Urothelium cell line (cell line): ENCODE measurements at regions not wholly inside any gene's neighbourhood (a gene's known extent, or its start where the extent isn't known, plus 50 kb on each side); places are given as distances from the start of the nearest gene placed in this dataset.

Experiments used
- DNase-seq: peaks from one replicate; pipeline ENCODE4 v3.0.0; 2011; ENCODE audit warnings: low spot score, mixed read lengths
- FAIRE-seq: peaks from 2 replicates; lab custom pipeline; 2011; peaks lifted over from hg19 to GRCh38; lab: Jason Lieb, UNC

DNA sequence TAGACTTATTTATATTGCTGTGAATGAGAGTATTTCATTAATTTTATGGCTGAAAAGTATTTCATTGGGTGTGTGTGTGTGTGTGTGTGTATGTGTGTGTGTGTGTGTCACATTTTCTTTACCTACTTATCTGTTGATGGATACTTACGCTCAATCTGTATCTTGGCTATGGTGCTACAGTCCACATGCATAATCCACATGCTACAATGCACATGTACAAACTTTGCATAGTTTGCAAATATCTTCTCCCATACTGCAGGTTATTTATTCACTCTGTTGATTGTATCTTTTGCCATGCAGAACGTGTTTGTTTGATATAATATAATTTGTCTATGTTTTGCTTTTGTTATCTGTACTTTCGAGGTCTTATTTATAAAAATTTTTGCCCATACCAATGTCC is 167.8 kb downstream of the RAB28 start:
- FAIRE-seq (no peak), DNase-seq (no peak)

DNA sequence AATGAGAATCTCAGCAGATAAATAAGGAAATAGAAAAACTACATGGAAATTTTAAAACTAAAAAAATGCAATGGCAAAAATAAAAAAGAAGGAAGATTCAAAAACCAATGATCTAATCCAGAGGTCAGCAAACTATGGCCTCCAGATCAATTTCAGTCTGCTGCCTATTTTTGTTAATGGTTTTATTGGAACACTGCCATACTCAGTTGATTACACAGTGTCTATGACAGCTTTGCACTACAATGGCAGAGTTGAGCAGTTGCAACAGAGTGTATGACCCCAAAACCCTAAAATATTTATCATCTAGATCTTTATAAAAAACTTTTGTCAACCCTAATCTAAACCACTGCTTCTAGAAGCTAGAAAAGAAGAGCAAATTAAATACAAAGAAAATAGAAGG is 170.3 kb downstream of the RAB28 start:
- FAIRE-seq (no peak), DNase-seq (no peak)

DNA sequence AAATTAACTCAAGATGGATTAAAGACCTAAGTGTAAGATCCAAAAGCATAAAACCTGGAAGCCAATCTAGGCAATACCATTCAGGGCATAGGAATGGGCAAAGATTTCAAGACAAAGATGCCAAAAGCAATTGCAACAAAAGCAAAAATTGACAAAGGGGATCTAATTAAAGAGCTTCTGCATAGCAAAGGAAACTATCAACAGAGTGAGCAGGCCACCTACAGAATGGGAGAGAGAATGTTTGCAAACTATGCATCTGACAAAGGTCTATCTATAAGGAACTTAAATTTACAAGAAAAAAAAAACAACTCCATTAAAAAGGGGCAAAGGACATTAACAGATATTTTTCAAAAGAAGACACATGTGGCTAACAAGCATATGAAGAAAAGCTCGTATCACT is 171.9 kb downstream of the RAB28 start:
- DNase-seq = no peak
- FAIRE-seq = no peak

DNA sequence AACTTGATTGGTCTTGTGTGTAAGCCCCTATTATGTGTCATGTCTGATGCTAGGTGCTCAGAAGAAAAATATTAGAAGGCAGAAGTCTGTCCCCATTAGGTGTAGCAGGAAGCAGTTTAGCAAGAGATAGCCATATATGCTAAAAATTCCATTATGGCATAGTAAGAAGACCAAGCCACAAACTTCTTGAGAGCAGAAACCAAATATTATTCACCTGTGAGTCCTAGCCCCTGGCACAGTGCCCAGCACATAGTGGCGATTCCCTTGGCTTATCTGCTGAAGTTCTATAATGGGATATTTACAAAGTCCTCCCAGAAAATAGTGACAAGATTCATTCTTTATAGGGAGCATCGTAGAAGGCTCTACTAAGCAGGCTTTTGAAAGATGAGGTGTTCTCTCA is 174.4 kb downstream of the RAB28 start:
- FAIRE-seq = no peak
- DNase-seq = no peak

DNA sequence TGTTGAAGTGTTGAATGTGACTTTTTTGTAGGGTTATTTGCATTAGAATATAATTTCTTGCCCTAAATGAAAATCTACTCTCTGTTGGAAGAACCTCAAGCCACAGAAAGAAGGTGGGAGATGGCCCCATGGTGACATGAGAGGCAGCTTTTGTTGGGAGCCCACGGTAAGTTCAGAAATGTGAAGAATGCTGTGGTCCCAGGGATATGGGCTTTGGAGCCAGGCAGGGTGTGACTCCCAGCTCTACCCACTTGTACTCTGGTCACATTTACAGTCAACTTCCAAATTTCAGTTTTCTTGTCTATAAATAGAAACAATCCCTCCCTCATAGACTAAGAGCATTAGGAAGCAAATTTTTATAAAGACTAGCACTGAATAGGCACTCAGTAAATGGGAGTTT is 177.8 kb downstream of the RAB28 start:
- no peak for DNase-seq
- no peak for FAIRE-seq

DNA sequence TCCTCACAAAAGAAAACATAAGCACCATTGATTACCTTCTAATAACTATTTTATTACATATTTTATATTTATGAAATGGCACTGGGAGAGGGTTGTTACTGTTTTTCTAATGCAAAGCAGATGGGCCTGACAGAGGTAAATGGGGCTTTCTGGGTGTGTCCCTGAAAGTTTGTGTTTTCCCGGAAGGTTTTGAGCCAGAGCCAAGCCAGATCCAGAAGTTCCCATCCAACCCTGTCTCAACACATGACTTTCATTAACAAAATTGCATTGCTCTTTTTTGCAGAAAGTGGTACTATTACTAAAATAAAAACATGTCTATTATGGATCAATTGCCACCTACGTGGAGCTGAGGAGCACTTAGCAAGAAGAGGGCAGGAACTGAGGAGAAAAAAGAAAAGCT is 181.3 kb downstream of the RAB28 start:
- FAIRE-seq = no peak
- DNase-seq = no peak

DNA sequence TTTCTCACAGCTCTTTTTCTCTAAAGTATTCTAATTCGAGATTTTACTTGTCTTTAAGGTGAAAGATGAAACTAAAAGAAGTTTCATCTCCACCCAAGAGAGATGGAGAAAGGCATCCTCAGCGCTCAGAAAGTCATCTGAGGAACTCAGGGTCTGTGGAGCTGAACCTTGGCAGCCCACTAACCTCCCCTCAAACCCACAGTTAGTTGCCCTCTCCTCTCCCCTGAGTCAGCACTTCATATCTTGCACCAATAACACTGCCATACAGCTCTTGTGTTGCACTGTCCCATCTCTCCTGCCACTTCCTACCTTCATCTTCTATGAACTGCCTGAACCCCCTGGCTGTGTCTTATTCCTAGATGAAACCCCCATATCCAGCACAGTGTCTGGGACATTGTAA is 184.8 kb downstream of the RAB28 start:
- FAIRE-seq = no peak

DNA sequence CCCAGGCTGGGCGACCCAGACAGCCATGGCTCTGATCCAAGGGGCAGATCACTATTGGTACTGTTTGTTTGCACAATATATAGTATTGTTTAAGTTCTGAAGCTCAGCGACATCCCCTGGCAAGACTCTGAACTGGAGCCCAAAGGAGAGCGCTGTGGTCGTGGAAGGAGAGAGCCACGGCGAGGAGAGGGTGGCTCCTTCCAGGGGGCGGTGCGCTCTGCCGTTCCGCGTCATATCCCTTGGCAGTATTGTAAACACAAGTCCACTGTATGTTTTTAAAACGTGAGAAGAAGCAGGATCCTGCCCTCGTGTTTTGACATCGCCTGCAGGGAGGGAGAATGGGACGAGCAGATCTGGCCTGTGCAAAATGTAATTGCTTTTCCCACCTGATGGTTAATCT is 185.5 kb downstream of the RAB28 start:
- DNase-seq = no peak
- FAIRE-seq = no peak

More for the DNA sequence above, 184.8 kb downstream of the RAB28 start:
- no peak for DNase-seq

DNA sequence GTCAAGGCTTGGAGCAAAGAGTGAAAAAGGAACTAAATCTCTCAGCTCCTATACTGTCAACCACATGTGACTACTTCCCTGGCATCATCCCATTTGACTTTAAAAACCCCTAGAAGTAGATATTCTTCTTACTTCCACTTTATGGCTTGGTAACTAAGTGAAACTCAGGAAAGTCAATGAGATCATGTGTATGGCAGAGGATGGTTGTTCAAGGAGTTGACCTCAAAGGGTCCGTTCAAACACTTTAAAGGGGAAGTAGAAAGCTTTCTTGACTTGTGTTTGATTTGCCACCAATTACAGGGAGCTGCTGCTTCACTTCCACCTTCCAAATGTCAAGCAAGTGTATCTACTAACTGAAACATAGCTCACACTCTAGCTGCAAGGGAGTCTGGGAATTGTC is 187.2 kb downstream of the RAB28 start:
- no peak for FAIRE-seq
- DNase-seq = no peak

DNA sequence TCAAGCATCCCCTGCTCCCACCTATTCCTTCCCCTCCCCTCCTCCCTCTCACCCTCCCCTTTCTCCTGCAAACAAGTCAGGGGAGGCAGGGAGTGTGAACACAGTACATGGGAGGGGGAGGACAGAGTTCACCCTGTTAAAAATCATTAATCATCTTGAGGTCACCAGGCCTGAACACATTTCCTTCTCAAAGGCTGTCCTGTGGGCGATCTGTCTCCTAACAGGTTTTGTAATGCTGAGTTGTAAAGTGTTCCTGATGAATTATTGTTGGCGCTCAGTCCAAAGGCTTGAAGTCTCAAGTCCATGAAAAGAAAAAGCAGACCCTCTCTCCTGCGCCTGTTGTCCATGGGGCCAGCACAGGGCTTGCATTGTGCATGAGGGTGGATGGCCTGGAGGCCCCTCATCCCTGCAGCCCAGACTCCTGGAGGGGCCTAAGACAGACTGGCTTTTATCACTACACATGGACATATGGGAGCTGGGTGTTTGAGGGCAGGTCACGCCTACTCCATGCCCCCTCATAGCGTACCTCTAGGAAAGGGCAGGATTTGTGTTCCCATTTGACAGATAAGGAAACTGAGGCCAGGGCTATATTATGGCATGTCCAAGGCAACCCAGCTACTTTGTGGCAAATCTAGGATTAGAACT is 189.1 kb downstream of the RAB28 start:
- no peak for DNase-seq
- no peak for FAIRE-seq

DNA sequence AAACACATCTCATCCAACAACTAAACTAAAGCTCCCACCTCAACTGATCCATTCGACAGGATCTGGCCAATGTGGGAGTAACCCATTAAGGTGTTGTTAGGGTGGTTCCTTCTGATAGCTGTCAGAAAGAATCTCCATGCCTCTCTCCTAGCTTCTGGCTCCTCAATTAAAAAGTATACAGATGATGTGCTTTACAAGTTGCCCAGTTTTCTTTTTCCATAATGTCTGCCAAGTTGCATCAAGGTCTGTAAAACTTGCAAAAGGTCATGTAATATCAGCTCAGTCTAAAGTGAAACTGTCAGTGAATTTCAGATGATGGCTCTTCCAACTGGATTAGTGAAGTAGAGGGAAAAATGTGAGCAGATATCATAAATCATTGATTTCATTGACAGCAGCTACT is 191.8 kb downstream of the RAB28 start:
- FAIRE-seq (no peak), DNase-seq (no peak)

DNA sequence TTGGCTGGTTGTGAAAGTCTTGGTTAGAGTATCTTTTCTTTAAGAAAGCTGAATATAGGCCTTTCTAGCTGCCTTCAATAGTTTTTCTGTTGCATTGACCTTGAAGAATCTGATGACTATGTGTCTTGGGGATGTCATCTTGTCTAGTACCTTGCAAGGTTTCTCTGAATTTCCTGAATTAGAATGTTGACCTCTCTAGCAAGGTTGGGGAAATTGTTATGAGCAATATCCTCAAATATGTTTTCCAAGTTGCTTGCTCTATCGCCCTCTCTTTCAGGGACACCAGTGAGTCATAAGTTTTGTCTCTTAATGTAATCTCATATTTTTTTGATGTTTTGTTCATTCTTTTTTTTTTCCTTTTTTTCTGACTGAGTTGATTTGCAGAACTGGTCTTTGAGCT is 194.7 kb downstream of the RAB28 start:
- DNase-seq = no peak
- FAIRE-seq = no peak

DNA sequence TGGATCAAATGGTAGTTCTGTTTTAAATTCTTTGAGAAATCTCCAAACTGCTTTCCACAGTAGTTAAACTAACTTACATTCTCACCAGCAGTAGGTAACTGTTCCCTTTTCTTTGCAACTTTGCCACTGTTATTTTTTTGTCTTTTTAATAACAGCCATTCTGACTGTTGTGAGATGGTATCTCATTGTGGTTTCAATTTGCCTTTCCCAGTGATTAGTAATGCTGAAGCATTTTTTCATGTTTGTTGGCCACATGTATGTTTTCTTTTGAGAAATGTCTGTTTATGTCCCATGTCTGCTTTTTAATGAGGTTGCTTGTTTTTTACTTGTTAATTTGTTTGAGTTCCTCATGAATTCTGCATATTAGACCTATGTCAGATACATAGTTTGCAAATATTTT is 198.8 kb downstream of the RAB28 start:
- DNase-seq (no peak), FAIRE-seq (no peak)

DNA sequence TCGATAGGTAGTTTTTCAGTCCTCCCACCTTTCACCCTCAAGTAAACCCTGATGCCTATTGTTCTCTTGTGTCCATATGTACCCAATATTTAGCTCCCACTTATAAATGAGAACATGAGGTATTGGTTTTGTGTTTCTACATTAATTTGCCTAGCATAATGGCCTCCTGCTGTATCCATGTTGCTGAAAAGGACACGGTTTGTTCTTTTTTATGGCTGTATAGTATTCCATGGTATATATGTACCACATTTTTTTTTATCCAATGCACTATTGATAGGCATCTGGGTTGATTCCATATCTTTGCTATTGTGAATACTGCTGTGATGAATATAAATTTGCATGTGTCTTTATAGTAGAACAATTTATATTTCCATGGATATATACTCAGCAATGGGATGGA is 199.2 kb downstream of the RAB28 start:
- no peak for DNase-seq

DNA sequence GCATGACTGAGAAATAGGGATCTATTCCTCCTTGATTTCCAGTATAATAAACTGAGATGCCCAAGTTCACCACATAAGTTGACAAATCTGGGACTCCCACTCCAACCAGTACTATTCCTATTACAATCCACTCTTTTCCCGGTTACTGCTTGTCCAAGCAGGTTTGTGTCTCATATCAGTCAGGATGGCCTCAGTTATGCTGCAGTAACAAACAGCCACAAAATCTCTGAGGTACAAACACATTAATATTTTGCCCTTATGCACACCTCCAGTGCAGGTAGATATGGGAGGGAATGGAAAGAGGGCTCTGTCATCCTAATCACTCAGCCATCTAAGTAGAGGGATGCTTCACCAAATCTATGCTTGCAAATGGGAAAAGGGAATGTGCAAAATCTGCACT is 207.8 kb downstream of the RAB28 start:
- FAIRE-seq = no peak
- no peak for DNase-seq

More for the DNA sequence above, 199.2 kb downstream of the RAB28 start:
- no peak for FAIRE-seq

DNA sequence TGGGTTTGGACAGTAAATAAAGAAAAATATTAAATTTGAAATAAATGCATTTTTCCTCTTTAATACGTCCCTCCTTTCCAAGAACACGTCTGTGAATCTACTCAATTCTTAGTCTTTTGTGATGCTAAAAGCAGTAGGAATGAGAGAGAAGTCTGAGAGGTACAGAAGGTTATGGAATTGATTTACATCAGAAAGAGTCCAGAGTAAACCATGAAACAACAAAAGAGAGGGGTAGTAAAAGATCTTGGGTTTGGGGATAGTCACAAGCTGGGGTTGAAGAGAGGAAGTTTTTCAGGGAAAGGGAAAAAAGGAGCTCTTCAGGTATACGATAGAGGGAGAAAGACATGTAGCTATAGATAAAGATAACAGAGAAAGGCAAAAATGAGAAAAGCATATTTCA is 215.4 kb downstream of the RAB28 start:
- DNase-seq = no peak
- no peak for FAIRE-seq

DNA sequence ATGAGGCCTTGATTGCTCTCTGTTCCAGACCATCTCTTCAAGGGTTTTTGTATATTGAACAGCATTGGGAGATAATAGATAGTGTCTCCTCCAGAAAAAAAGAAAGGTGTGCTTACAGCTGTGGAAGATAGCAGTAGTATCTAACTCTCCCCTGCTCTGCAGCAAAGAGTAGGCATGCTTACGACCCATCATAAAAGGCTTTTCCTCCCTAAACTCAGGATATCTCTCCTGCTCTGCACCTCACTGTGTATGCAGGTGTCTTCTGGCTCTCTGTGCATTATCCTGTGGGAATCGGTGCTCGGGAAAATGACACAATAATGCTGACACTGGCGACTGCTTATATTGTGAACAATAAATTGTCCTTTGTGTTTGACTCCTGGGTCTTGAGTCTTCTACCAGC is 216.0 kb downstream of the RAB28 start:
- DNase-seq (no peak), FAIRE-seq (no peak)

DNA sequence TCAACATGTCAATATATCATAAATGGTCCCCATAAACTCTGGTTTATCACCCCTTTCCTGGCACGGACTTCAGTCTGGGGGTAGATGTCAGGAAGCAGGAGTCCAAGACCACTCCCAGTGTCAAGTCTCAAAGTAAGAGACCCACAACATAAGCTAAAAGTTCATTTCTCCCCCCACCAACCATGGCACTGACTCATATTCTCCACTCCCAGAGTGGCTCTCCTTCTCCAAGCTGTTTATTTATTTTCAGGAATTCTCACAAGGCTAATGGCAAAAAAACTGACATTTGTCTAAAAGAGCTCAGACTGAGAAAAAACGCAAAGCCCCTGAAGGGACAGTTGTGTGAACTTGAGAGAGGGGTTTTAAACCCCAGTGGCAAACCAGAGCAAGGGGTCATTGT is 217.0 kb downstream of the RAB28 start:
- DNase-seq = no peak
- no peak for FAIRE-seq

DNA sequence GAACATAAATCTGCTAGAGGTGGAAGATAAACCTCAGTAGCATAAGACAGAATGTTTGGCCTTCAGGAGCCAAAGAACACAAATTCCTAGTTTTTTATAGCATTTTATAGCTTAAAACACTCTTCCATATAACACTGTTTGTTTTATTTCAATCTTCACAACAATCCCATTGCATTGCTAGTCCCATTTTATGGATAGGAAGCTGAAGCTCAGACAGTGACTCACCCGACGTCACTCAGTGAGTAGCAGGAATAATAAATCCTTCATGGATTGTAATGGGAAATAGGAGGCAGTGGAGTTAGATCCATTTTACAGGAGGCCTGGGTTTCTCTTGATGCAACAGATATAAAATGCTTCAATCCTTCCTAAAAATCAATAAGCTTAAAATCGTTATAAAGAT is 217.5 kb downstream of the RAB28 start:
- no peak for FAIRE-seq
- no peak for DNase-seq

DNA sequence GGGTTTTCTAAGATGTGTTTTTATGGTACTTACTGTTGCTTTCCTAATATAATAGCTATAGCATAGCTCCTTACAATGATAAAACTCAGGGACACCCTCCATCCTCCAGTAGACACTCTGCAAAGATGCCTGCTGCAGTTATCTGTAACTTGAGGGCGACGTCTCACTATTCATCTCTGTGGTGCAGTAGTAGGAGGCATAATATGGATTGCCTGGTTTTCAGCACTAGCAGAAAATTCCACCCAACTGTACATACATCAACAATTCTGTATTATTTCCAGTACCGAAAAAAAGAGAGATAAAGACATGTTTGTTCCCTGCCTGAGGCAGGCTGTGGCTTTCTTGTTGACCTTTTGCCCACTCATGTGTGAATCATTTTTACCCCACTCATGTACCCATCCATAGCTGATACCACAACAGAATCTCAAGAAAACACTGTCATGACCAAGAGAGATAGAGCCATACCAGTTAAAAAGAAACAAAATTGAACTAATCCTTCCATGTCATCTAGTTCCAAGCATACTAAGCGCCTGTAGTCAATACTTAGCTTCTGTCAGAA is 220.1 kb downstream of the RAB28 start:
- FAIRE-seq (no peak), DNase-seq (no peak)

DNA sequence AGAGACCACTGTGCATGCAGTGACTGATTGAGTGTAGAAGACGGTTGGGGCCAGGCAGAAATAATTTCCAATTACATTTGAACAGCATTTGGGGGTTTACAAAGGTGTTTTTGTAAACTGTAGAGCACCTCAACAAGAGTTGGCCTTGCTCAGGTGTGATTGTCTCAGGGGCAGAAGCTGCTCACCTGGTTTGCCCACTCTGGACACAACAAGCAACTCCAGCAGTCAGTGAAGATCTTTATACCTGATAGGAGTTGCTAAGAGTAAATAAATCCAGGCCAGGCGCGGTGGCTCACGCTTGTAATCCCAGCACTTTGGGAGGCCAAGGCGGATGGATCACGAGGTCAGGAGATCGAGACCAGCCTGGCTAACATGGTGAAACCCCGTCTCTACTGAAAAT is 221.3 kb downstream of the RAB28 start:
- FAIRE-seq (no peak), DNase-seq (no peak)

DNA sequence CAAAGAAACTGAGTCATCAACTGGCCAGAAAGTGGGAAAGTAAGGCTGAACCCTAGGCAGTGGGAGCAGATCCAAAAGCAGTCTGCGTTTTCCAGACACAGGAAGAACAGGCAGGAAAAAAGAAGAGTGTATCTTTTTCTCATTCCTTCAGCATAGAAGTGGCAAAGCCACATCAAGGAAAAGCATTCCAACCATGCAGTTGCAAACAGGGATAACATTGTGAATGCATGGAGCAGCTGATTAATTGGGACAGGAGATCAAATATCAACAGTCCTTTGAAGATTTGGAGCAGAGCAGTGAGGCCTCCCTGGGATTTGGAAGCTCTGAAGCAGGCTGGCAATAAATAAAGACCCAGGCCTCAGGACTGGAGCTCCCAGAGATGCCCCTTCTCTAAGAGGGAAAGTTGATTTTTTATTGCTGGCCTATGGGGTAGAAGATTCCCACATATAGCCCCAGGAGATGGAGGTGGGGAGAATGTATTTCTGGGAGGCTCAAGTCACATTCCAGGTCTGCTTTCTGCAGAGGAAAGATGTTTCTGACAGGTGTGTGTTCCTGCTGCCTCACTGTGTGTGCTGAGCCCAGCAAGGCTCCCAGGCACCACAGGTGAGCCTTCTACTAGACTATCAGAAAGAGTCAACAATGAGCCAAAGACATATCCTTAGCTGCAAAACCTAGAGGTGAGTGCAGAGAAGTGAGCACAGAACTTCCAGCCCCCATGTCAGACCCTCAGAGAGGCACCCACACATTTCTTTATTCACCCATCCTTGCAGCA is 222.5 kb downstream of the RAB28 start:
- FAIRE-seq = no peak
- DNase-seq = no peak
